Endothelial cell of umbilical vein (primary cell): ENCODE measurements at regions not wholly inside any gene's neighbourhood (a gene's known extent, or its start where the extent isn't known, plus 50 kb on each side); places are given as distances from the start of the nearest gene placed in this dataset.

Source experiments
- BruUV-seq: library from RNA; stranded (reverse); fragments of 400-500 nt; replicated peaks from 2 replicates; lab custom pipeline; 2021; lab: Mats Ljungman, UMichigan
- CTCF ChIA-PET: fragments of 300-600, 350-600 bp; sonication (Branson Sonifier 250); formaldehyde crosslinking; loops from one replicate; lab custom pipeline; 2021; ENCODE audit warnings: antibody characterized with exemption, inconsistent platforms; lab: Charles Lee
- POLR2A ChIA-PET: fragments of 300-600, 350-600 bp; sonication (Branson Sonifier 250); formaldehyde crosslinking; loops from one replicate; lab custom pipeline; 2021; ENCODE audit warnings: antibody characterized with exemption, inconsistent platforms; lab: Charles Lee
- DNase-seq: peaks from one replicate; pipeline ENCODE4 v3.0.0-alpha.2; 2011; ENCODE audit warnings: low read depth, low spot score
- FAIRE-seq: peaks from 2 replicates; lab custom pipeline; 2011; peaks lifted over from hg19 to GRCh38; lab: Jason Lieb, UNC
- H2AFZ ChIP-seq: 2 replicates; pipeline ENCODE4 v1.6.0; 2012; ENCODE audit warnings: low read depth, low read length, control low read depth, inconsistent platforms
- H3K27ac ChIP-seq: 2 replicates; pipeline ENCODE4 v1.5.1; 2011; ENCODE audit warnings: low read depth, mild to moderate bottlenecking, control low read depth, low read length, moderate library complexity; ENCODE audit not compliant: insufficient read depth
- H3K27me3 ChIP-seq, 2 experiments: 2 replicates each; pipeline versions ENCODE4 v1.6.0 to v1.6.1; 2011; ENCODE audit warnings: low read length in 2 of 2, mixed read lengths in 1 of 2; ENCODE audit not compliant: control insufficient read depth in 2 of 2, insufficient read depth in 2 of 2
- H3K36me3 ChIP-seq, 2 experiments: 2 replicates in 1 of 2; 3 replicates in 1 of 2; pipeline ENCODE4 v1.5.1; 2011; ENCODE audit warnings: low read length in 2 of 2, mild to moderate bottlenecking in 1 of 2, moderate library complexity in 1 of 2; ENCODE audit not compliant: control insufficient read depth in 2 of 2, insufficient read depth in 2 of 2; ENCODE audit errors: extremely low read depth in 1 of 2
- H3K4me1 ChIP-seq: 3 replicates; pipeline ENCODE4 v1.5.1; 2011; ENCODE audit warnings: mild to moderate bottlenecking, low read length; ENCODE audit not compliant: control insufficient read depth, insufficient read depth; ENCODE audit errors: extremely low read depth
- H3K4me2 ChIP-seq: 2 replicates; pipeline ENCODE4 v1.6.1; 2011; ENCODE audit warnings: low read length, control low read depth, mixed read lengths; ENCODE audit not compliant: insufficient read depth
- H3K4me3 ChIP-seq, 3 experiments: fragments of 200-600 bp in 1 of 3; sonication (generic), shearing (Covaris generic) in 1 of 3; replicated peaks in 1 of 3; 2 replicates each; pipeline ENCODE4 v1.5.1; 2011 to 2016; ENCODE audit warnings: control low read depth in 3 of 3, low read length in 3 of 3, mild to moderate bottlenecking in 2 of 3, inconsistent platforms in 1 of 3, low read depth in 1 of 3, moderate library complexity in 1 of 3; ENCODE audit not compliant: insufficient read depth in 1 of 3
- H3K79me2 ChIP-seq: 2 replicates; pipeline ENCODE4 v1.6.0; 2012; ENCODE audit warnings: low read length, inconsistent platforms; ENCODE audit not compliant: control insufficient read depth, insufficient read depth
- H3K9ac ChIP-seq: replicated peaks from 2 replicates; pipeline ENCODE3; 2011; ENCODE audit warnings: low read length, control low read depth; ENCODE audit not compliant: insufficient read depth; ENCODE audit errors: extremely low read depth
- H3K9me1 ChIP-seq: replicated peaks from 3 replicates; pipeline ENCODE4 v1.6.0; 2011; ENCODE audit warnings: mild to moderate bottlenecking, low read length; ENCODE audit not compliant: control insufficient read depth, insufficient read depth; ENCODE audit errors: extremely low read depth
- H3K9me3 ChIP-seq: replicated peaks from 2 replicates; pipeline ENCODE4 v1.5.1; 2012; ENCODE audit warnings: low read length, inconsistent platforms; ENCODE audit not compliant: control insufficient read depth, insufficient read depth
- H4K20me1 ChIP-seq: replicated peaks from 2 replicates; pipeline ENCODE3; 2011; ENCODE audit warnings: mild to moderate bottlenecking, low read length; ENCODE audit not compliant: control insufficient read depth, insufficient read depth; ENCODE audit errors: extremely low read depth
- EZH2 ChIP-seq: IDR thresholded peaks from 2 replicates; pipeline ENCODE4 v1.6.1; 2012; ENCODE audit warnings: borderline replicate concordance, low read depth, mild to moderate bottlenecking, moderate library complexity, low read length, inconsistent platforms; ENCODE audit not compliant: severe bottlenecking
- FOS ChIP-seq: IDR thresholded peaks from 2 replicates; pipeline ENCODE4 v1.6.1; 2011; ENCODE audit warnings: mild to moderate bottlenecking, low read length, moderate library complexity, borderline replicate concordance; ENCODE audit not compliant: insufficient read depth
- GATA2 ChIP-seq: IDR thresholded peaks from 2 replicates; pipeline ENCODE4 v1.7.0; 2011; ENCODE audit warnings: low read depth, mild to moderate bottlenecking, moderate library complexity, mixed read lengths, low read length; ENCODE audit not compliant: insufficient read length, insufficient read depth
- JUN ChIP-seq: IDR thresholded peaks from 2 replicates; pipeline ENCODE4 v1.6.1; 2011; ENCODE audit warnings: borderline replicate concordance, low read depth; ENCODE audit not compliant: insufficient read length, insufficient read depth
- MYC ChIP-seq: IDR thresholded peaks from one replicate; pipeline ENCODE4 v1.6.1; 2011; ENCODE audit warnings: mild to moderate bottlenecking, low read depth, low read length
- POLR2A ChIP-seq: IDR thresholded peaks from 2 replicates; pipeline ENCODE4 v1.6.1; 2012; ENCODE audit warnings: low read depth, mild to moderate bottlenecking, control low read depth, low read length
- POLR2AphosphoS5 ChIP-seq: IDR thresholded peaks from 2 replicates; pipeline ENCODE4 v1.6.1; 2012; ENCODE audit warnings: low read depth, mild to moderate bottlenecking, control low read depth, low read length, moderate library complexity; ENCODE audit not compliant: insufficient read depth
- dilution Hi-C: fragments of 300-500 bp; cut with MboI; formaldehyde crosslinking; loops from one replicate; pipeline ENCODE4 v1.15.0; 2019; ENCODE audit warnings: low sequenced_read_pairs; ENCODE audit not compliant: extremely low pct_ligation_motif_present
- intact Hi-C: fragments of 100-400 bp; cut with micrococcal nuclease; formaldehyde crosslinking; loops from one replicate; pipeline ENCODE4 v1.10.0; 2022

GRCh38 chr21:16492892-16493291, 763.1 kb downstream of the USP25 start:
- ChIA-PET POLR2A (no interaction called here), CTCF (no interaction called here)
- Histone ChIP-seq H3K4me3 (no peak overlapping the region), H3K9me1 (no peaks in the 10 kb centered on the region), H3K9ac (no peak overlapping the region), H3K27me3 (no peaks in the 10 kb centered on the region), H3K79me2 (peaks cover 7% of the 10 kb centered on the region), H3K4me2 (no peak overlapping the region), H2AFZ (no peak overlapping the region), H3K9me3 (no peaks in the 10 kb centered on the region), H3K27ac (no peak overlapping the region), H3K36me3 (peaks cover 0 to 2% of the 10 kb centered on the region in 2 experiments), H3K4me1 (peaks cover 12% of the 10 kb centered on the region), H4K20me1 (peaks cover 27% of the 10 kb centered on the region)
- no peak for TF ChIP-seq JUN
- no peak for TF ChIP-seq GATA2
- no peak for TF ChIP-seq POLR2AphosphoS5
- TF ChIP-seq POLR2A, result no peak
- no peak for TF ChIP-seq MYC
- no peak for TF ChIP-seq EZH2
- dilution Hi-C loops, result no loop called here
- FAIRE-seq (no peak), DNase-seq (no peak)
- no TSS peak for BruUV-seq
- intact Hi-C loops, result no loop called here

DNA sequence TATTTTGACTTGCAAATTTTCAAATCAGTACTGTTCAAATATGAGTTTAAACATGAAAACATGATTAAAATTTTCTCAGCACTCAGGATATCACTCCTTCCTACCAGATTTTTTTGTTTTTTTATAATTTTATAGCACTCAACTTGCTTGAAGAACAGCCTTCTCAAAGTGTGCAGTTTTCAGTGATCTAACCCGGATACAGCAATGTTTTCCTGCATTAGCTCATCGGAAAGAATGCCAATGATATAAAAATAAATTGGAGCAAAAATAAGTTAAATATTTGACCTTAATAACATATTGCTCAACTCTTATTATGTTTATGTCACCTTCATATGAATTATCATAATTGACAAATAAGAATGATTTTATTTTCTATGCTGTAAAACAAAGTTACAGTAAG, 766.8 kb downstream of the USP25 start:
- FAIRE-seq (no peak), DNase-seq (peak; percentile 75)
- intact Hi-C loops (loop anchor here (2.0 kb wide), 1 partner anchor 34 kb away; no protein-coding TSS in a partner anchor), dilution Hi-C loops (no loop called here)
- H3K79me2 ChIP-seq, result peaks cover 15% of the 10 kb centered on the region
- H3K9me3 ChIP-seq, result no peaks in the 10 kb centered on the region
- TF ChIP-seq POLR2AphosphoS5 (peak; percentile 39), JUN (peak; percentile 33), MYC (no peak), FOS (peak; percentile 11), GATA2 (peak; percentile 22)
- H3K4me3 ChIP-seq, result no peak overlapping the region
- CTCF ChIA-PET, result interaction anchor here (0.8 to 1.2 kb wide), 2 partner anchors 27 to 31 kb away, joined by 3 read pairs; no protein-coding TSS in a partner anchor
- H3K27me3 ChIP-seq, result no peaks in the 10 kb centered on the region
- no TSS peak for BruUV-seq
- no peak overlapping the region for H2AFZ ChIP-seq
- H3K36me3 ChIP-seq, result no peaks in the 10 kb centered on the region
- H3K9me1 ChIP-seq, result no peaks in the 10 kb centered on the region
- no peak overlapping the region for H3K27ac ChIP-seq
- H3K4me2 ChIP-seq, result peak overlapping the region; percentile 24
- POLR2A ChIA-PET, result no interaction called here
- peaks cover 33% of the 10 kb centered on the region for H4K20me1 ChIP-seq
- peaks cover 12% of the 10 kb centered on the region for H3K4me1 ChIP-seq
- H3K9ac ChIP-seq, result no peak overlapping the region
